GM12878 (cell line): ENCODE measurements at regions not wholly inside any gene's neighbourhood (a gene's known extent, or its start where the extent isn't known, plus 50 kb on each side); places are given as distances from the start of the nearest gene placed in this dataset.

ENCODE experiments used
- ATAC-seq: fragments of 200-7000 bp; cut with Tn5 transposase; 3 replicates; pipeline ENCODE4 v1.9.1; 2020; ENCODE audit warnings: mild to moderate bottlenecking, moderate library complexity
- BruUV-seq: library from RNA; stranded (reverse); fragments of 400-500 nt; replicated peaks from 2 replicates; lab custom pipeline; 2021; lab: Mats Ljungman, UMichigan
- CTCF ChIA-PET: fragments of 300-600 bp; sonication (Branson Sonifier 250); formaldehyde crosslinking; extraction: SDS; loops from one replicate; lab custom pipeline; 2021; ENCODE audit warnings: inconsistent platforms; lab: Yijun Ruan, JAX
- POLR2A ChIA-PET: fragments of 350-600 bp; formaldehyde crosslinking; extraction: SDS; loops from one replicate; lab custom pipeline; 2021; ENCODE audit warnings: inconsistent platforms; lab: Charles Lee
- RAD21 ChIA-PET: fragments of 300-600 bp; sonication (Branson Sonifier 250); formaldehyde crosslinking; loops from one replicate; lab custom pipeline; 2023; ENCODE audit warnings: antibody characterized with exemption; ENCODE audit not compliant: unreplicated experiment; lab: Charles Lee
- SMC1A ChIA-PET: fragments of 300-600 bp; sonication (Branson Sonifier 250); formaldehyde crosslinking; loops from one replicate; lab custom pipeline; 2023; ENCODE audit not compliant: unreplicated experiment, uncharacterized antibody; lab: Charles Lee
- DNase-seq: peaks from one replicate; pipeline ENCODE4 v3.0.0-alpha.2; 2011; ENCODE audit warnings: low read depth, low spot score
- FAIRE-seq: peaks from 3 replicates; lab custom pipeline; 2011; peaks lifted over from hg19 to GRCh38; lab: Jason Lieb, UNC
- H2AFZ ChIP-seq: 2 replicates; pipeline ENCODE4 v1.6.0; 2011; ENCODE audit warnings: low read depth, low read length, control low read depth; ENCODE audit not compliant: control insufficient read depth
- H3K27ac ChIP-seq: 2 replicates; pipeline ENCODE4 v1.5.1; 2011; ENCODE audit warnings: control low read depth; ENCODE audit not compliant: control insufficient read depth, insufficient read depth
- H3K27me3 ChIP-seq, 2 experiments: replicated peaks in 1 of 2; 2 replicates each; pipeline versions ENCODE4 v1.6.0 to v1.6.1; 2011; ENCODE audit warnings: low read length in 1 of 2; ENCODE audit not compliant: control insufficient read depth in 2 of 2, insufficient read depth in 2 of 2
- H3K36me3 ChIP-seq, 2 experiments: 2 replicates each; pipeline ENCODE4 v1.5.1; 2011; ENCODE audit warnings: low read length in 1 of 2; ENCODE audit not compliant: control insufficient read depth in 2 of 2, insufficient read depth in 2 of 2
- H3K4me1 ChIP-seq: 2 replicates; pipeline ENCODE4 v1.6.1; 2011; ENCODE audit warnings: mild to moderate bottlenecking, low read length, moderate library complexity, mixed read lengths; ENCODE audit not compliant: control insufficient read depth, insufficient read depth
- H3K4me2 ChIP-seq: 2 replicates; pipeline ENCODE4 v1.6.0; 2011; ENCODE audit warnings: control low read depth; ENCODE audit not compliant: control insufficient read depth, insufficient read depth
- H3K4me3 ChIP-seq: fragments of 200-600 bp; sonication (generic); 2 replicates; pipeline ENCODE4 v1.5.1; 2016
- H3K79me2 ChIP-seq: 2 replicates; pipeline ENCODE4 v1.6.0; 2011; ENCODE audit warnings: low read length; ENCODE audit not compliant: control insufficient read depth, insufficient read depth
- H3K9ac ChIP-seq: 2 replicates; pipeline ENCODE4 v1.8.0; 2011; ENCODE audit warnings: low read length, control low read depth, mixed read lengths; ENCODE audit not compliant: control insufficient read depth, insufficient read depth
- H3K9me3 ChIP-seq: replicated peaks from 3 replicates; pipeline ENCODE4 v1.5.1; 2011; ENCODE audit warnings: mild to moderate bottlenecking, low read length; ENCODE audit not compliant: control insufficient read depth, insufficient read depth
- H4K20me1 ChIP-seq: 2 replicates; pipeline ENCODE4 v1.6.0; 2011; ENCODE audit not compliant: control insufficient read depth, insufficient read depth
- CTCF ChIP-seq, 3 experiments: IDR thresholded peaks in 2 of 3; conservative IDR thresholded peaks in 1 of 3; 2 replicates each; pipeline ENCODE4 v1.5.1; 2011; ENCODE audit warnings: low read depth in 3 of 3, low read length in 3 of 3, mild to moderate bottlenecking in 3 of 3, control low read depth in 2 of 3, moderate library complexity in 2 of 3, inconsistent platforms in 1 of 3, mixed read lengths in 1 of 3; ENCODE audit not compliant: control insufficient read depth in 2 of 3, insufficient read depth in 1 of 3; ENCODE audit errors: extremely low read depth in 1 of 3
- PKNOX1 ChIP-seq: fragments of 450-650 bp; IDR thresholded peaks from 2 replicates; pipeline ENCODE4 v1.6.1; 2016; ENCODE audit warnings: mild to moderate bottlenecking
- POLR2AphosphoS2 ChIP-seq: IDR thresholded peaks from 2 replicates; pipeline ENCODE4 v1.6.1; 2011; ENCODE audit warnings: low read depth, mild to moderate bottlenecking, low read length, improper control_type of control experiment, moderate library complexity
- RAD21 ChIP-seq: IDR thresholded peaks from 2 replicates; pipeline ENCODE4 v1.6.1; 2011; ENCODE audit warnings: mild to moderate bottlenecking, low read depth, low read length, moderate library complexity; ENCODE audit not compliant: insufficient read depth
- RAD51 ChIP-seq: fragments of 450-650 bp; IDR thresholded peaks from 2 replicates; pipeline ENCODE4 v1.6.1; 2016; ENCODE audit warnings: moderate library complexity, mild to moderate bottlenecking, inconsistent platforms
- WRNIP1 ChIP-seq: IDR thresholded peaks from 2 replicates; pipeline ENCODE4 v1.6.1; 2011; ENCODE audit warnings: low read depth, low read length, improper control_type of control experiment, borderline replicate concordance
- in situ Hi-C: fragments of 300-500 bp; cut with MboI; formaldehyde crosslinking; loops from 9 replicates; pipeline ENCODE4 v1.14.3; 2018; ENCODE audit warnings: mixed read lengths
- intact Hi-C: fragments of 100-400 bp; cut with micrococcal nuclease; formaldehyde crosslinking; loops from one replicate; pipeline ENCODE4 v1.14.2; 2022; ENCODE audit not compliant: unreplicated experiment

- TF ChIP-seq WRNIP1 (no peak), RAD51 (no peak), CTCF (IDR thresholded peaks at IDR 0.05 in 2 of 3, conservative IDR thresholded peaks at IDR 0.05 in 1 of 3; ENCODE audit: control insufficient read depth in 2 of 3, extremely low read depth in 1 of 3, insufficient read depth in 1 of 3, low read depth in 3 of 3, low read length in 3 of 3) (peak in 2 of 3 experiments; percentile 32 to 33; a peak in 3 of 6 replicates), RAD21 (peak; percentile 46), POLR2AphosphoS2 (no peak), PKNOX1 (peak; percentile 20; the same call in 1 of the 2 replicates)
- no TSS peak for BruUV-seq
- CTCF ChIA-PET = interaction anchor here (2.2 kb wide), 1 partner anchor 374 kb away, joined by 13 read pairs; no protein-coding TSS in a partner anchor
- Histone ChIP-seq H3K4me1 (no peaks in the 10 kb centered on the region), H3K36me3 (no peaks in the 10 kb centered on the region), H3K9me3 (no peaks in the 10 kb centered on the region), H2AFZ (no peak overlapping the region), H3K27ac (no peak overlapping the region), H3K79me2 (no peaks in the 10 kb centered on the region), H3K9ac (no peak overlapping the region), H3K27me3 (no peaks in the 10 kb centered on the region), H3K4me2 (no peak overlapping the region), H4K20me1 (no peaks in the 10 kb centered on the region), H3K4me3 (no peak overlapping the region)
- in situ Hi-C loops = no loop called here
- peak; percentile 69 for ATAC-seq
- POLR2A ChIA-PET = no interaction called here
- SMC1A ChIA-PET = interaction anchor here (0.6 to 1.2 kb wide), 4 partner anchors 59 to 374 kb away, joined by 3 to 5 read pairs (median 4); no protein-coding TSS in a partner anchor
- DNase-seq = no peak
- RAD21 ChIA-PET = interaction anchor here (1.4 kb wide), 1 partner anchor 375 kb away, joined by 3 read pairs; no protein-coding TSS in a partner anchor
- FAIRE-seq = peak; percentile 47
- intact Hi-C loops = loop anchor here (2.0 kb wide), 1 partner anchor 373 kb away; no protein-coding TSS in a partner anchor
Measured at GRCh38 chr3:30319713-30320112, 286.7 kb upstream of the TGFBR2 start.
